RKO (cell line): ENCODE measurements at regions not wholly inside any gene's neighbourhood (a gene's known extent, or its start where the extent isn't known, plus 50 kb on each side); places are given as distances from the start of the nearest gene placed in this dataset.

Experiments
- DNase-seq: peaks from one replicate; pipeline ENCODE4 v3.0.0-alpha.2; 2016; ENCODE audit warnings: low spot score

DNA sequence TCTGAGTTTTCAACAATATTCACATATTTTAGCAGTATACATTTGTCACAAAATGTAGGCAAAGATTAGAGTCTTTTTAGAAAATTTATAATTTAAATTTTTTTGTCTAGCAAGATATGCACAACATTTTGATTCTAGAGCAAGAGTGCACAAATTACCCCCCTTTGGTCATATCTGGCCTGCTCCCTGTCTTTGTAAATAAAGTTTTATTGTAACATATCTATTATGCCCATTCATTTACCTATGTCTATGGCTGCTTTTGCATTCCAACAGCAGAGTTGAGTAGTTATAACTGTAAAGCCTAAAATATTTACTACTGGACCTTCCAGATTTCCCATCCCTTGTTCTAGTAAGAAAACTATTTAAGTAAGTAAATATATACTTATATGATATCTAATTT, 430.7 kb downstream of the EDEM1 start:
- no peak for DNase-seq

- DNase-seq: no peak
Measured at GRCh38 chr3:5630406-5630805, 442.9 kb downstream of the EDEM1 start.

- DNase-seq: no peak
Measured at GRCh38 chr3:5633960-5634359, 446.5 kb downstream of the EDEM1 start.

DNA sequence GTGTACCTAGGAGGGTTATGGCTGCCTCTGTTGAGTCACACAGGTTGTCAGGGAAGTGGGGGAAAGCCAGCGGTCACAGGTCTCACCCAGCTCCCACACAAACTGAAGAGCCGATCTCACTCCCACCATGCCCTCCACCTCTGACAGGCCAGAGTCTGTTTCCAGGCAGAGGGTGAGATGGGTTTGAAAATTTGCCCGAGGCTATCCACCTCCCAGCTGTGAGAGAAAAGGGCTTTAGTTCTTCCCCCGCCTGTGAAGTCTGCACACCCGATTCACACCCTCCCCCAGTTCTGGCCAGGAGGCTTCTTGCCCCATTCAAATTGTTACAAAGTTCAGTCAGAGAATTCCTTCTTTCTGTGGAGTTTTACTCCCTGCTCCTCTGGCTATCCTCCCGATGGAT, 446.9 kb downstream of the EDEM1 start:
- DNase-seq: no peak

GRCh38 chr3:5635746-5636145, 448.2 kb downstream of the EDEM1 start:
- no peak for DNase-seq

DNA sequence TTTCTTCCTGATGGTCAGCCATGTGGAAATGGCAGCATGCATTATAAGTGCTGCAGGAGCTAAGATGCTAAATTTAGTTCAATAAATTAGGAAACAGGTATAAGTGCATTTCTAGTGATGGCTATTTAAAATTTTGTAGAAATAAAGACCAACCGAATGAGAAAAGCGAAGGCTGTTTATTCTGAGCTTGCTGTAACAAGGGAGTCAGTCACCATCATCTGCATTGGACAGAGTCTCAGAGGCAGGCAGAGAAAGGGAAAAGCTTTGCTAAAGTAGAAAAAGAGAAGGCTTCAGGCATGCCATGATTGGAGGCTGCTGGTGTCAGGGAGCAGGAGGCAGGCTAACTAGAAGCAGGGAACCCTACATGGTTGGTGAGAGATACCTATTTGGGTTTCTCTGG, 451.0 kb downstream of the EDEM1 start:
- no peak for DNase-seq

- no peak for DNase-seq
Measured at GRCh38 chr3:5644773-5645670, 457.5 kb downstream of the EDEM1 start.

GRCh38 chr3:5645692-5646410, 458.3 kb downstream of the EDEM1 start:
- no peak for DNase-seq

- no peak for DNase-seq
Measured at GRCh38 chr3:5650303-5650702, 462.8 kb downstream of the EDEM1 start.

GRCh38 chr3:5651351-5651750, 463.8 kb downstream of the EDEM1 start:
- DNase-seq: no peak

- no peak for DNase-seq
Measured at GRCh38 chr3:5653426-5654143, 466.1 kb downstream of the EDEM1 start.

- DNase-seq: no peak
Measured at GRCh38 chr3:5657106-5657505, 469.6 kb downstream of the EDEM1 start.

DNA sequence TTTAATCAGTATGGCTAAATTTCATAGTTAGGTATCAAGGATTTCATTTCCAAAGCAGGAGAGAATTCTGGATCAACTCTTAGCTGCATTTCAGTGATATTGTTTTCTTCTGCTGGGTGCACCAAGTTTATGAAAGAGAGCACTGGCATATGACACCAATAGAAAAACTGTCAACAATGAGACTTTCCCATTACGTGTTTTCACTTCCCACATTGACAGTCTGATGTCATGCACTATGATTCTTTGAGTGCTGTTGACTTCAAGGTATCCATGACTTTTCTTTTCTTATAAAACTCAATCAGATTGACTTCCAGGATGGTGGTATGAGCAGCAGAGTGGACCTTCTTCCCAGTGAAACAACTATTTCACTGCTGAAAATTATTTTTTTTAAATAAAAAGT, 476.1 kb downstream of the EDEM1 start:
- DNase-seq: no peak

- no peak for DNase-seq
Measured at GRCh38 chr3:5666455-5666854, 478.9 kb downstream of the EDEM1 start.

- DNase-seq: no peak
Measured at GRCh38 chr3:5673521-5673920, 486.0 kb downstream of the EDEM1 start.

GRCh38 chr3:5675319-5675718, 487.8 kb downstream of the EDEM1 start:
- DNase-seq: no peak

GRCh38 chr3:5677555-5677954, 490.0 kb downstream of the EDEM1 start:
- no peak for DNase-seq

- DNase-seq: no peak
Measured at GRCh38 chr3:5678248-5678647, 490.7 kb downstream of the EDEM1 start.

DNA sequence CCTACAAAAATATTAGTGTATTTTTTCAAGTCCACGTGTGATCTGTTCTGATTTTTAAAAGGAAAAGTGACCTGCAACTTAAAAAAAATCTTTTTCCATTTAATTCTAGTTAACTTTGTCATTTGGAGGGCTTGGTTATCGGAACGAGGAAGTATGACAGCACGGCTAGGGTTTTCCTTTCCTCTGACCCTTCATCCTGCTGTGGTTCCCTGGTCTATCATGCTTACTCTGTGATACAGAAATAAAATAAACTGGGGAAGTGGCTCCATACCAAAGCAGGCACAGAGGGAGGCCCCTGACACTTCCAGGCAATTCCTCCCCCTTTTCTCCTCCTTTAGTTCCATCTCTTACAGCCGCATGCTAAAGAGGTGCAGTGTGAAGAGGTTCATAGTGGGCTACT, 491.3 kb downstream of the EDEM1 start:
- no peak for DNase-seq

- DNase-seq: no peak
Measured at GRCh38 chr3:5687230-5687629, 499.7 kb downstream of the EDEM1 start.

- no peak for DNase-seq
Measured at GRCh38 chr3:5690490-5690889, 503.0 kb downstream of the EDEM1 start.

GRCh38 chr3:5690904-5691532, 503.5 kb downstream of the EDEM1 start:
- DNase-seq: no peak
